NCI-H1436 treated with DMSO at 0.1 percent for 48 hours (cell line): ENCODE measurements at regions not wholly inside any gene's neighbourhood (a gene's known extent, or its start where the extent isn't known, plus 50 kb on each side); places are given as distances from the start of the nearest gene placed in this dataset.
A peak's percentile ranks its signal among the peaks of the same experiment; 100 is the strongest.

ENCODE experiments used
- DNase-seq: peaks from one replicate; lab custom pipeline; 2025; lab: John Stamatoyannopoulos, UW

- DNase-seq: no peak
These were observed 52.0 kb upstream of the TANC2 start for GRCh38 chr17:62913991-62914570.

- no peak for DNase-seq
These were observed 53.7 kb upstream of the TANC2 start for GRCh38 chr17:62912363-62912762.

DNA sequence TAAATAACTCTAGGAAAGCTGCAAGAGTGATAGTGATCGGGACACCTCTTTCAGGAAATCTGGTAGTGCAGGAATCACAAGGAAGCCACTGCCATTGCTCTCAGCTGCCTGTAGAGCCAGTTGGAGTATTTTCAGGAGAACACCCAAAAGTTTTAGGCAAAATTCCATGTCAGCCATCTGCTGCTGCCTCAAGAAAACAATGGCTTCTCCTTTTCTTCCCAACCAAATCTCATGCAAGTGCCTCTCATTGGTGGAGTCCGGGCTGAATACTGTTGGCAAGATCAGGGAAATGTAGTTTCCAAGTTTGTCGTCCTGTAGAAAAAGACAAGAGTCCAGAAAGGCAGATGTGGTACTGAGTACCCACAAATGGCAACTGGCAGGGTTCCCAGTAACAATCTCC lies 54.9 kb upstream of the TANC2 start:
- no peak for DNase-seq

GRCh38 chr17:62910277-62910676 lies 55.8 kb upstream of the TANC2 start:
- DNase-seq: no peak

- DNase-seq: no peak
These were observed 58.1 kb upstream of the TANC2 start for GRCh38 chr17:62907961-62908360.

- no peak for DNase-seq
These were observed 59.2 kb upstream of the TANC2 start for GRCh38 chr17:62906881-62907280.

GRCh38 chr17:62905233-62905632 lies 60.8 kb upstream of the TANC2 start:
- DNase-seq: no peak

- DNase-seq: no peak
These were observed 63.4 kb upstream of the TANC2 start for GRCh38 chr17:62902531-62903220.

- no peak for DNase-seq
These were observed 64.5 kb upstream of the TANC2 start for GRCh38 chr17:62901544-62901943.

GRCh38 chr17:62900096-62900495 lies 65.9 kb upstream of the TANC2 start:
- DNase-seq: no peak

- no peak for DNase-seq
These were observed 66.7 kb upstream of the TANC2 start for GRCh38 chr17:62899361-62899760.

- no peak for DNase-seq
These were observed 67.7 kb upstream of the TANC2 start for GRCh38 chr17:62898239-62898864.

DNA sequence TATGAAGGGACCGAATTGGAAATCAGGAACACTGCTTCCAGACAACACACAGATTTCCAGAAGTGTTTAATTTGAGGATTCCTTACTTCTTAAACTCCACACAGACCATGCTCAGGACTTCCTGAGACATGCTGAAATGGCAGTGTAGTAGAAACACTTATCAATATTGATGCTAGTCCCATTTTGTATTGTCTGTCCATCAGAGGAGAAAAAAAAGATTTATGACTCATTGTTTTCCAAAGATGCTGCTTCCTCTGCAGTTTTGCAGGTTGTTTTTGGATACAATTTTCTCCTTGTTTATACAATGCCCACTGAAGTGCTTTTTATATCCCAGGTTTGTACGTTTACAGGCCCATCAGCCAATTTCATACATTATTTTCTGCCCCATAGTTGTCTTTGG lies 68.3 kb upstream of the TANC2 start:
- DNase-seq: no peak

- DNase-seq: no peak
These were observed 70.4 kb upstream of the TANC2 start for GRCh38 chr17:62895320-62896301.

DNA sequence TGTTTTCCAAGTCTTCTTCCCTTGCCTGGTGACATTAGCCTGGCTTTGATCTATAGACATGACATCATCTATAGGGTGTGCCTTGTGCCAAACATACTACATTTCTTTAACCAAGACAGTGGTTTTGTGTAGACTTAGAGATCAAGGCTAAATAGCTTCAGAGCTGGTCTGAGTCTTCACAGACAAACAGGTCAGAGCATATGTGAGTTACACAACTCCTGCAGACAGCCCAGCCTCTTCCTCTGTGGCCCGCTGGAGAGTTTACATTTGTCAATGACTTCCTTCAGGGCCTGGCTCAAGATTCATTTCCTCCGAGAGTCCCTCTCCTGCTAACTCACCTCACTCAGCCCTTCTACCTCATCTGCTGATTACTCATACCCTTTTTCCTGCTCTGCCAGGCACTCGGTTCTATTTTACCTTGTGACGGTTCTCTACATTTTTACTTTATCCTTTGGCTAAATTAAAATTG lies 73.1 kb upstream of the TANC2 start:
- DNase-seq: peak; percentile 15

GRCh38 chr17:62892061-62892675 lies 73.9 kb upstream of the TANC2 start:
- no peak for DNase-seq

DNA sequence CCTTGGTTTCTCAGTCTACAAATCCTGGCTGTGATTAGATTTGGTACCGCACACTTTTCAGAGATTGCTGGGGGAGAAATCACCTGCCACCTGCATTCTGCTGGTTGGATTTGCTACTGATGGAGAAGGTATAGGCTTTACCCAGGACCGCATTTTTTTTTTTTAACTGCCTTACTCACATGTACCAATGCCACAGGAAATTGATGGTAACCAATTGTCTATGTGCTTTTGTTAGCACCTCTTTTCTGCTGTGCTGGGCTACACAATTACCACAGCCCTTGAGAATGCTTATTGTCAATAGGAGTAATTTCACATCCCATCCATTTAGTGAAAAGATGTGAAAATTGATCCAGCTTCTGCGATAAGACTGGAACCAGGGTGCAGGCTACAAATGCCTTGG lies 74.4 kb upstream of the TANC2 start:
- DNase-seq: peak; percentile 60

GRCh38 chr17:62888765-62889164 lies 77.3 kb upstream of the TANC2 start:
- DNase-seq: no peak

GRCh38 chr17:62888148-62888547 lies 77.9 kb upstream of the TANC2 start:
- DNase-seq: no peak

- DNase-seq: no peak
These were observed 78.6 kb upstream of the TANC2 start for GRCh38 chr17:62887437-62887836.

DNA sequence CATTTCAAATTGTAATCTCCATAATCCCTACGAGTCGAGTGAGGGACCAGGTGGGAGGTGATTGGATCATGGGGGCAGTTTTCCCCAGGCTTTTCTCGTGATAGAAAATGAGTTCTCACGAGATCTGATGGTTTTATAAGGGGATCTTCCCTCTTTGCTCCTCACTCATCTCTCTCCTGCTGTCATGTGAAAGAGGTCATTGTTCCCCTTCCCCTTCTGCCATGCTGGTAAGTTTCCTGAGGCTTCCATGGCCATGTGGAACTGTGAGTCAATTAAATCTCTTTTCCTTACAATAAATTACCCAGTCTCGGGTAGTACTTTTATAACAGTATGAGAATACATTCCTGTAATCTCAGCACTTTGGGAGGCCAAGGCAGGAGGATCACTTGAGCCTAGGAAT lies 76.7 kb upstream of the MARCHF10 start:
- no peak for DNase-seq

DNA sequence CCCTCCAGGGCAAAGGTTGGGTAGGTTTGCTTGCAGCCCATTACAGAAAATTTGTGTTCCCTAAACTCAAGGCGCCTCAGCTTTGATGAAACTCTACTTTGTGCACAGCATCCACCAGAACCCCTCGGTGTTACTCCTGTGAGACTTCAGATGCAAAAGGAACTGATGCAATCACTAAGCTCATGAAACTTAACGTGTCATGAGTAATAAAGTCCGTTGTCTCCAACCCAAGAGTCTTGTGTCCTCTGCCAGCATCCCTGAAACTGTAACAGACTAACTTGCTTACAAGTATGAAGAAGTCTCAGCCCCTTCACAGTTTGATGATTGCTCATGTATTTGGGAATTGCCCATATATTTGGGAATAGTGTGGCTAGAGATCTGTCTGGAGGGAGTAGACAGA lies 74.8 kb upstream of the MARCHF10 start:
- DNase-seq: no peak
